Activated T-cell treated with anti-CD3 and anti-CD28 coated beads for 48 hours (primary cell): ENCODE measurements at regions not wholly inside any gene's neighbourhood (a gene's known extent, or its start where the extent isn't known, plus 50 kb on each side); places are given as distances from the start of the nearest gene placed in this dataset.
"Not testable (repeated sequence)": the region's sequence is repeated elsewhere in the genome, so short reads cannot be mapped to it uniquely, and the experiment has no call there.

Experiments
- DNase-seq: peaks from one replicate; pipeline ENCODE4 v3.0.0-alpha.2; 2020; ENCODE audit warnings: low read depth

- DNase-seq, result peak; percentile 12
These were observed 397.5 kb upstream of the ATP10A start for GRCh38 chr15:26260517-26261133.

- DNase-seq, result no peak
These were observed 396.5 kb upstream of the ATP10A start for GRCh38 chr15:26259581-26259980.

GRCh38 chr15:26244782-26245181 is 381.7 kb upstream of the ATP10A start:
- DNase-seq, result not testable (repeated sequence)

- DNase-seq, result no peak
These were observed 380.3 kb upstream of the ATP10A start for GRCh38 chr15:26243382-26243781.

- DNase-seq, result no peak
These were observed 379.5 kb upstream of the ATP10A start for GRCh38 chr15:26242565-26243071.

GRCh38 chr15:26235864-26236263 is 372.7 kb upstream of the ATP10A start:
- DNase-seq, result no peak

GRCh38 chr15:26234976-26235767 is 372.0 kb upstream of the ATP10A start:
- no peak for DNase-seq

GRCh38 chr15:26232691-26233090 is 369.6 kb upstream of the ATP10A start:
- DNase-seq, result no peak

- no peak for DNase-seq
These were observed 368.0 kb upstream of the ATP10A start for GRCh38 chr15:26231096-26231495.

- DNase-seq, result no peak
These were observed 361.1 kb upstream of the ATP10A start for GRCh38 chr15:26224266-26224665.

- DNase-seq, result no peak
These were observed 360.6 kb upstream of the ATP10A start for GRCh38 chr15:26223720-26224119.

GRCh38 chr15:26222781-26223180 is 359.7 kb upstream of the ATP10A start:
- DNase-seq, result no peak

GRCh38 chr15:26217043-26217442 is 353.9 kb upstream of the ATP10A start:
- DNase-seq, result not testable (repeated sequence)

GRCh38 chr15:26214290-26214689 is 351.2 kb upstream of the ATP10A start:
- DNase-seq, result no peak

GRCh38 chr15:26213427-26213826 is 350.3 kb upstream of the ATP10A start:
- DNase-seq, result no peak

GRCh38 chr15:26212109-26212508 is 349.0 kb upstream of the ATP10A start:
- DNase-seq, result no peak

- DNase-seq, result no peak
These were observed 347.9 kb upstream of the ATP10A start for GRCh38 chr15:26210980-26211379.

GRCh38 chr15:26201177-26201858 is 338.2 kb upstream of the ATP10A start:
- DNase-seq, result no peak

- DNase-seq, result no peak
These were observed 337.3 kb upstream of the ATP10A start for GRCh38 chr15:26200427-26200826.

- DNase-seq, result no peak
These were observed 334.6 kb upstream of the ATP10A start for GRCh38 chr15:26197719-26198118.

- no peak for DNase-seq
These were observed 333.9 kb upstream of the ATP10A start for GRCh38 chr15:26197060-26197459.

- no peak for DNase-seq
These were observed 328.1 kb upstream of the ATP10A start for GRCh38 chr15:26191193-26191592.

- DNase-seq, result not testable (repeated sequence)
These were observed 323.0 kb upstream of the ATP10A start for GRCh38 chr15:26186138-26186537.
